GM12872 (cell line): ENCODE measurements at regions not wholly inside any gene's neighbourhood (a gene's known extent, or its start where the extent isn't known, plus 50 kb on each side); places are given as distances from the start of the nearest gene placed in this dataset.

ENCODE experiments used
- TF ChIP-seq, protein P1 (sequence below): IDR thresholded peaks from 3 replicates; pipeline ENCODE4 v1.5.1; 2011; ENCODE audit warnings: low read depth, mild to moderate bottlenecking, low read length, moderate library complexity; ENCODE audit not compliant: insufficient read depth

DNA sequence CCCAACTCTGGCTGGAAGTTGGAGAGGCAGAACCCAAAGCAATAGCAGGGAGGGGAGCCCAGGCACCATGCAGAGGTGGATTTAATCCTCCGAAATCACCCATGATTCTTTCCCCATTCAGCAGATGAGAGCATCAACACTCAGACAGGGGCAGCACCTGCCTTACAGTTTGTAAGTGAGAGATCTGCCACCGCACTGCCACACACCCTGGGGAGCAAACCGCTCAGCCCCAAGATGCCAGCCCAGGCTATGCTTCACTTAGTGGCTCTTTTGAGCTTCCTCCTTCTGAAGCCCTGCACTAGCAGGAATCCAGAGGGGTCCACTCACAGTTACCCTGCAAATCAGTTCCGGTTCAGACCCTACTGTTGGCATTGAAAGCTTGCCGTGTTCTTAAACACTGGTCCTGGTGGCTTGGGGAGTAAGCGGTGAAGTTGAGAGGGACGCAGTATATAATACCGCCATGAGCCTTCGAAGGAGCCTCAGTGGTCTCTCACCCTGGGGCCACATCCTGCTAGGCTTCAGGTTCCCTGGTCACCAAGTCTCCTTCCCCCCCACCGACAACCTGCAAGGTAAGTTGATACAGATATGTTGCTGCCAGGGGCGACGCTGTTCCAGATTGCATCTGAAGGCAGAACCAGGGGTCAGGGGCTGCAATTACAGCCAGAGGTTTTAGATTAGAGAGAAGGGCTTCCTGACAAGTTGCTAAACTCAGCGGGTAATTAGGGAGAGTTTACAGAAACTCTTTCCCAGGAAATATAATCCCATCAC lies 72.0 kb upstream of the CCND2 start:
- TF ChIP-seq, protein P1, sequence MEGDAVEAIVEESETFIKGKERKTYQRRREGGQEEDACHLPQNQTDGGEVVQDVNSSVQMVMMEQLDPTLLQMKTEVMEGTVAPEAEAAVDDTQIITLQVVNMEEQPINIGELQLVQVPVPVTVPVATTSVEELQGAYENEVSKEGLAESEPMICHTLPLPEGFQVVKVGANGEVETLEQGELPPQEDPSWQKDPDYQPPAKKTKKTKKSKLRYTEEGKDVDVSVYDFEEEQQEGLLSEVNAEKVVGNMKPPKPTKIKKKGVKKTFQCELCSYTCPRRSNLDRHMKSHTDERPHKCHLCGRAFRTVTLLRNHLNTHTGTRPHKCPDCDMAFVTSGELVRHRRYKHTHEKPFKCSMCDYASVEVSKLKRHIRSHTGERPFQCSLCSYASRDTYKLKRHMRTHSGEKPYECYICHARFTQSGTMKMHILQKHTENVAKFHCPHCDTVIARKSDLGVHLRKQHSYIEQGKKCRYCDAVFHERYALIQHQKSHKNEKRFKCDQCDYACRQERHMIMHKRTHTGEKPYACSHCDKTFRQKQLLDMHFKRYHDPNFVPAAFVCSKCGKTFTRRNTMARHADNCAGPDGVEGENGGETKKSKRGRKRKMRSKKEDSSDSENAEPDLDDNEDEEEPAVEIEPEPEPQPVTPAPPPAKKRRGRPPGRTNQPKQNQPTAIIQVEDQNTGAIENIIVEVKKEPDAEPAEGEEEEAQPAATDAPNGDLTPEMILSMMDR = no peak

DNA sequence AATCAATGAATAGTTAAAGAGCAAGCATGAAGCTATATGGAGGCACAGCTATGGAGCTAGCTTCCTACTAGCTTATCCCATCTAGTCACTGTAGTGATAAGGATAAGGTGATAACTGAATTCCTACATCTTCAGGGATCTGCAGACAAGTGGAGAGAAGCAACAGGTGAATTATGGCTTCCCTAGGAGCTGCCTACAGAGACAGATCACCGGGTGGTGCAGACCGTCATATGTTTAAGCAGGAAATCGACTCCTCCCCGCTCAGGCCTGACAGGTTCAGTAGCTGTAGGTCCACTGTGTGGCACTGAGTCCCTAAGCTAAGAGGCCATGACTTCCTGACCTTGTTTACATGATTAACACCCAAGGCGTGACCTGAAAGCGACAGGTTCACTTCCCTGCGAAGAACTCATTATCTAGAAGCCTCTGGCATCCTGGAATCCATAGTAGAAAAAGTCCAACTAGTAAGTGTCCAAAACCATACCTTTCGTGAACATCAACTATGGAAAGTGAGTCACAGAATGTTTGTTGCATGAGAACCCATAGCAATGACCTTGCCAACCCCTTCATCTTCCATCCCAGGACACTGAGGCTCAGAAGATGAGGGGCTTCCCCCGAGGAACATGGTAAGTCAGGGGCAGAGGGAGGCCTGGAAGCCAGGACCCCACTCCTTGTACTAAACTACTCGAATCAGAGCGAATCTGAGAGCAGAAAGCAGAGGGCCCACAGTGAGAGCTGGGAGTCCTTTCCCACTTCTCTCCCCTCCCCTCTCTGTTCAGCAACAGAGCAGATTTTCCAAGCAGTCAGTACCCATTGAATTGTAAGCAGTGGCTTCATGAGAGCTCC lies 75.4 kb upstream of the CCND2 start:
- TF ChIP-seq, protein P1 = no peak

DNA sequence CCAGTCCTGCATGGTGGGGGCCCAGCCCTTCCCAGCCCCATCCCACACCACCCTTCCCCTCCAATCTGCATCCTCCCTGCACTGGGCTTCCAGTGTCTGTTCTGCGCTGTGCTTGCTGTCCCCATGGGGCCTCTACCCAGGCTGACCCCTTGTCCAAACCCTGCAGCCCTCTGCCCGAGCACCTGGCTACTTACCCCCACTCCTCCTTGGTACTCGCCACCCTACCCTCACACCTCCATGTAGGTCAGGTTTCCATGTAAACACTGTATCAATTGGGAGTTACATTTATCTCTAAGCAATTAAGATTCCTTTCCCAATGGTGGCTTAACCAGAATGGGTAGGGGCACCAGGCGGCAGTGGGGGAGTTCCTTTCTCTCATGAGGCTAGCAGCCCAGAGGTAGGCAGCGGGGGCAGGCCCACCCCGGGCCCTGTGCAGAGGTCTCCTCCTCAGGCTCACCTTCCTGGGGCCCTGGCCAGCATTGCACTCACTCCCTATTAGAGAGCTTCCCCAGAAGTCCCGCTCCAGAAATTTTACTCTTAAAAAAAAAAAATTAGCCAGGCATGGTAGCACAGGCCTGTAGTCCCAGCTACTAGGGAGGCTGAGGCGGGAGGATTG lies 76.6 kb upstream of the CCND2 start:
- TF ChIP-seq, protein P1 = no peak

DNA sequence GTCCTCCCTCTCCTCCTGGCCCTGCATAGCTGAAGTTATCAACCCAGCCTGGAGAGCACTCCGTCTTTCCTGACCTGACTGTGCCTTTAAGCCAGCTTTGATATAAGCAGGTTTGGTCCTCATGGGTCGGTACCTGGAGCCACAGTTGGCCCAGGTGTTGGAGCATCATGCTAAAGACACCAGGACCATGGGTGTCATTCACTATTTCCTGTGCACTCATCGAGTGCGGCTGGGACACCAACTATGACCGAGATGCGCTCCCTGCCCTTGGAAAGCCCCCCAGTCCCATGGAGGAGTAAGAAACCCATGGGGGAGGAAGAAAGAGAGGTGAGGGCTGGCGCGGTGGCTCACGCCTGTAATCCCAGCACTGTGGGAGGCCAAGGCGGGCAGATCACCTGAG lies 78.9 kb upstream of the CCND2 start:
- TF ChIP-seq, protein P1 = no peak

DNA sequence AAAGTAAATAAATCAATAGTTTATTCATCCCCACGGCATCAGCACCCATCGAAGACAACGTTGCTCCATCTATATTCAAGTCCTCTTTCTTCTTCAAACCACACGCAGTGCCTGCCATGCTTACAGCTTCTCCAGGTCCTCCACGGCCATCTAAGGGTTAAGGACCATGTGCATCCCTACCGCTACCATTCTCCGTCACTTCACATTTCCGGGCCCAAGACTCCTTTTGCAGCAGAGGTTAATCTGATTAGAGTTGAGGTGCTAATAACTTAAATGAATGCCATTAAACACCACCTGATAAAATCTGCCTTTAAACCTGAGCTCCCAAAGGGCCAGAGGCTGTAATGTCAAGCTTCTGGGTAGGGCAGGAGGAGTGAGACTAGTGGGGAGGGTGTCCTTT lies 79.7 kb upstream of the CCND2 start:
- TF ChIP-seq, protein P1 = no peak

DNA sequence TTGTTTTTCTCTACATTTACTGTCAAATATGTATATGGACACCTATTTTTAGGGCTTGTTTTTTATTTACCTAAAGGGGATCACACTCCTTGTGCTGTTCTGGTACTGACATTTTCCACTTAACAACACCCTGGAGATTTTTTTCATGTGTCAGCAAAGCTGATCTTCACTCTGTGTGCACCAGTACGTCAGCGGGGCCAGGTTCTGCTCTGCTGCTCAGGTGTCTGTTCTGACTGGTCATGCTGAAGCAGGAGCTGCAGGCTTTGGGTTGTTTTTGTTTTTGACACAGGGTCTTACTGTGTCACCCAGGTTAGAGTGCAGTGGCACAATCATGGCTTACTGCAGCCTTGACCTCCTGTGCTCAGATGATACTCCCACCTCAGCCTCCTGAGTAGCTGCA lies 81.9 kb upstream of the CCND2 start:
- TF ChIP-seq, protein P1 = no peak

DNA sequence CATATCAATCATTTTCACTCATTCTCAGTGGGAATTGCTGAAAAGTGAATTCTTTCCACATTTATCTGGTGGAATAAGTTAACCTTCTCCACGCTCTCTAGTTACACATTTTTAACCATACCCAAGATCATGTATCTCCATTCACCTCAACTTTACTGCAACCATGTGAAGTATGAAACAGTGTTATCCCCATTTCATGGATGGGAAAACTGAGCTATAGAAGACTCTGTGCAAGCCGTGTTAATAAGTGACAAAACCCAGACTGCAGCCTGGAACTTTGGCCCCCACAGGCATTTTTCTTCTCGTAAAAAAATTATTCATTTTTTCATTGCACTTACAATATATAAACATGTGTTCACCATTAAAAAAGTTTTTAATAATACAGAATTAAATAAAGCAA lies 82.4 kb upstream of the CCND2 start:
- TF ChIP-seq, protein P1 = no peak
